ENCODE measurements at regions not wholly inside any gene's neighbourhood (a gene's known extent, or its start where the extent isn't known, plus 50 kb on each side); places are given as distances from the start of the nearest gene placed in this dataset.

DNA sequence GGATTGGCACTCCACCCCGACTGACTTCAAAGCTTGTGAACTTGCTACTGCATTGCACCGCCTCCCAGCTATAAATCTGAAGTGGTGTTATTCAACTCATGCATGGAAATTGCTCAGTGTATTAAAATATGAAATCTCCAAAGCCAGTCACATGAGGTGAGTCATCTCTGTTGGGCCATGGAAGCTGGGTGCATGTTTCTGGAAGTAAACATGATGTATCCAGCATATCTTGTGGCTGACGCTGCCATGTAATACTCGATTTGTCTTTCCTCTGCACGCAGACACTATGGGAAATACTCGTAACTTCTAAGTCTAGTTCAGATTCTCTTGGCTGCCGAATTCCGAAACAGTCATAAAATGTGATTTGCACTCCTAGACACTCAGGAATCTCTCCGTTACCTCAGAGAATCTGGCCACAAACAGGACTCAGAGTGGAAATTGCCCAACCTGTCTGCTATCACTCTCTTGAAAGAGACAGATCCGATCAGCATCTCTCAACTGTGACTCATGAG, 154.9 kb upstream of the MPPED2 start:
- no peaks in the 10 kb centered on the region for H3K27me3 ChIP-seq (ENCODE audit: control insufficient read depth, insufficient read depth, low read length)
- no peak for DNase-seq (ENCODE audit: low read depth, low spot score)
- no peaks in the 10 kb centered on the region for H3K9me3 ChIP-seq (ENCODE audit: control insufficient read depth, insufficient read depth, low read length)
- no peak overlapping the region for H3K4me3 ChIP-seq (ENCODE audit: low read length)
- no peaks in the 10 kb centered on the region for H3K4me1 ChIP-seq (ENCODE audit: control insufficient read depth, insufficient read depth, low read length)
- H3K36me3 ChIP-seq (ENCODE audit: control insufficient read depth, insufficient read depth, low read length) = no peaks in the 10 kb centered on the region
- no CpG with 5 or more reads among the region's 10 CpGs for WGBS (ENCODE audit: insufficient coverage, insufficient read length)
- H3K27ac ChIP-seq (ENCODE audit: low read length) = no peak overlapping the region

- WGBS (ENCODE audit: insufficient coverage, insufficient read length) = no CpG with 5 or more reads among the region's 1 CpG
- no peaks in the 10 kb centered on the region for H3K27me3 ChIP-seq (ENCODE audit: control insufficient read depth, insufficient read depth, low read length)
- no peak for DNase-seq (ENCODE audit: low read depth, low spot score)
Observed at GRCh38 chr11:30740091-30740490, 153.9 kb upstream of the MPPED2 start.

GRCh38 chr11:30735946-30736345, 149.8 kb upstream of the MPPED2 start:
- Histone ChIP-seq H3K4me1 (ENCODE audit: control insufficient read depth, insufficient read depth, low read length) (no peaks in the 10 kb centered on the region), H3K9me3 (ENCODE audit: control insufficient read depth, insufficient read depth, low read length) (no peaks in the 10 kb centered on the region), H3K4me3 (ENCODE audit: low read length) (no peak overlapping the region), H3K27ac (ENCODE audit: low read length) (no peak overlapping the region), H3K36me3 (ENCODE audit: control insufficient read depth, insufficient read depth, low read length) (no peaks in the 10 kb centered on the region), H3K27me3 (ENCODE audit: control insufficient read depth, insufficient read depth, low read length) (no peaks in the 10 kb centered on the region)
- DNase-seq (ENCODE audit: low read depth, low spot score) = no peak

More at GRCh38 chr11:30740091-30740490, 153.9 kb upstream of the MPPED2 start:
- no peaks in the 10 kb centered on the region for H3K4me1 ChIP-seq (ENCODE audit: control insufficient read depth, insufficient read depth, low read length)
- no peak overlapping the region for H3K27ac ChIP-seq (ENCODE audit: low read length)
- H3K36me3 ChIP-seq (ENCODE audit: control insufficient read depth, insufficient read depth, low read length) = no peaks in the 10 kb centered on the region
- no peak overlapping the region for H3K4me3 ChIP-seq (ENCODE audit: low read length)
- H3K9me3 ChIP-seq (ENCODE audit: control insufficient read depth, insufficient read depth, low read length) = no peaks in the 10 kb centered on the region

DNA sequence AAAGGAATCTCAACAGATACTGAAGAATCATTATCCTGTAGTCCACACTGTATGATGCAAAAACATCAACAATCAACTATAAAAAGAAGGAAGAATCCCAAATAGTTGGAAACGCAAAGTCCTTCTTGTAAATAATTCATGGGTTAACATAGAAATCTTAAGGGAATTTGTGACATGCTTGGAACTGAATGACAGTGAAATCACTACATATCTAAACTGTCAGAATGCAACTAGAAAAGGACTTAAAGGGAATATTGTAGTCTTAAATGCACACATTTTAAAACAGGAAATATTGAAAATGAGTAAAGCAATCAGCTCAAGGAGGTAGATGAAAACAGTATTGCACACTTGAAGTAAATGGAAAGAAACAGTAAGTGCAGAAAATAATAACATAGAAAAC, 147.6 kb upstream of the MPPED2 start:
- H3K4me1 ChIP-seq (ENCODE audit: control insufficient read depth, insufficient read depth, low read length) = no peaks in the 10 kb centered on the region
- no CpG with 5 or more reads among the region's 1 CpG for WGBS (ENCODE audit: insufficient coverage, insufficient read length)
- H3K36me3 ChIP-seq (ENCODE audit: control insufficient read depth, insufficient read depth, low read length) = no peaks in the 10 kb centered on the region
- H3K27ac ChIP-seq (ENCODE audit: low read length) = no peak overlapping the region
- no peak for DNase-seq (ENCODE audit: low read depth, low spot score)
- H3K27me3 ChIP-seq (ENCODE audit: control insufficient read depth, insufficient read depth, low read length) = no peaks in the 10 kb centered on the region
- no peak overlapping the region for H3K4me3 ChIP-seq (ENCODE audit: low read length)
- no peaks in the 10 kb centered on the region for H3K9me3 ChIP-seq (ENCODE audit: control insufficient read depth, insufficient read depth, low read length)

DNA sequence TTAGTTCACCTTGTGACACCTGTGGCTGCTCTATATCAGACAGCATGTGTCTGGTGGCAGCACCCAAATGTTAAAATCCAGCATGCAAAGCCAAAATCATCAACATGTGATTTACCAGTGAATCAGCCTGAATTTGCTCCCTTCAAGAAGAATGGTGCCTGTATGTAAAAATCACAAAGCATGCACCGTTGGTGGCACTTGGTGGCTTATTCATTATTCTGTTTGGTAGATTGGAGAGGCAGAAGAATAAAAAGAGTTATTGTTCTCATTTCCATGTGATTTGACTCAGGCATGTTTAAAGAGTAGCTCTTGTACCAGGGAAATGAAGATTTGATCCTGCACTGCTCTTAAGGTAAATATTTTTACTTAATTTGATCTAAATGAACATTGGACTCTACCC, 143.9 kb upstream of the MPPED2 start:
- Histone ChIP-seq H3K4me1 (ENCODE audit: control insufficient read depth, insufficient read depth, low read length) (no peaks in the 10 kb centered on the region), H3K27me3 (ENCODE audit: control insufficient read depth, insufficient read depth, low read length) (no peaks in the 10 kb centered on the region), H3K27ac (ENCODE audit: low read length) (no peak overlapping the region), H3K9me3 (ENCODE audit: control insufficient read depth, insufficient read depth, low read length) (no peaks in the 10 kb centered on the region), H3K4me3 (ENCODE audit: low read length) (no peak overlapping the region), H3K36me3 (ENCODE audit: control insufficient read depth, insufficient read depth, low read length) (no peaks in the 10 kb centered on the region)
- no peak for DNase-seq (ENCODE audit: low read depth, low spot score)
- no CpG with 5 or more reads among the region's 1 CpG for WGBS (ENCODE audit: insufficient coverage, insufficient read length)

DNA sequence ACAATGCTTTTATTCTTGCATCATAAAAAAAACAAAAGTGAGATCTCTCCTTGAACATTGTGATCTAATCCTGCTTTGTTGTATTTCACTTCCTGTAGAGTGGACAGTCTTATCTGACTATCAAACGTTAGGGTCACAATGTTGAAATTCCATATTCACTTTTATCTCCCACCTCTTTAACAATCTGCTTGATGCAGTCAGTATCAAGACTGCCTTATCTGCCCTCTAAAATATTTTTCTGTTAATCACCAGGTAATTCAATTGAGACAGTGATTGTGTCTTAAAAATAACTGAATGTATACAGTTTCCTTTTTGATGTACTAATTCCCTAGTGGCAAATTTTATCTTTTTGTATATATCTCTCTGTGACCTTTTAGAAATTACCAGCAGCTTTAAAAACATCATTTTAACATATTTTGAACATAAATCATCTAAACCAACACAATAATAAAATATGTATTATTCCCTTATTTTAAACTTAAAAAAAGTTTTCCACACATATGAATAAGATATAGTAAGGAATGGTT, 143.1 kb upstream of the MPPED2 start:
- H3K9me3 ChIP-seq (ENCODE audit: control insufficient read depth, insufficient read depth, low read length) = no peaks in the 10 kb centered on the region
- no peak for DNase-seq (ENCODE audit: low read depth, low spot score)
- H3K4me1 ChIP-seq (ENCODE audit: control insufficient read depth, insufficient read depth, low read length) = no peaks in the 10 kb centered on the region
- no peak overlapping the region for H3K4me3 ChIP-seq (ENCODE audit: low read length)
- no peak overlapping the region for H3K27ac ChIP-seq (ENCODE audit: low read length)
- H3K27me3 ChIP-seq (ENCODE audit: control insufficient read depth, insufficient read depth, low read length) = no peaks in the 10 kb centered on the region
- no CpG with 5 or more reads among the region's 1 CpG for WGBS (ENCODE audit: insufficient coverage, insufficient read length)
- H3K36me3 ChIP-seq (ENCODE audit: control insufficient read depth, insufficient read depth, low read length) = no peaks in the 10 kb centered on the region

- H3K4me1 ChIP-seq (ENCODE audit: control insufficient read depth, insufficient read depth, low read length) = no peaks in the 10 kb centered on the region
- no CpG with 5 or more reads among the region's 2 CpGs for WGBS (ENCODE audit: insufficient coverage, insufficient read length)
- DNase-seq (ENCODE audit: low read depth, low spot score) = no peak
- H3K36me3 ChIP-seq (ENCODE audit: control insufficient read depth, insufficient read depth, low read length) = no peaks in the 10 kb centered on the region
- no peaks in the 10 kb centered on the region for H3K27me3 ChIP-seq (ENCODE audit: control insufficient read depth, insufficient read depth, low read length)
- no peak overlapping the region for H3K4me3 ChIP-seq (ENCODE audit: low read length)
- H3K27ac ChIP-seq (ENCODE audit: low read length) = no peak overlapping the region
- H3K9me3 ChIP-seq (ENCODE audit: control insufficient read depth, insufficient read depth, low read length) = no peaks in the 10 kb centered on the region
Observed at GRCh38 chr11:30725645-30726195, 139.6 kb upstream of the MPPED2 start.

DNA sequence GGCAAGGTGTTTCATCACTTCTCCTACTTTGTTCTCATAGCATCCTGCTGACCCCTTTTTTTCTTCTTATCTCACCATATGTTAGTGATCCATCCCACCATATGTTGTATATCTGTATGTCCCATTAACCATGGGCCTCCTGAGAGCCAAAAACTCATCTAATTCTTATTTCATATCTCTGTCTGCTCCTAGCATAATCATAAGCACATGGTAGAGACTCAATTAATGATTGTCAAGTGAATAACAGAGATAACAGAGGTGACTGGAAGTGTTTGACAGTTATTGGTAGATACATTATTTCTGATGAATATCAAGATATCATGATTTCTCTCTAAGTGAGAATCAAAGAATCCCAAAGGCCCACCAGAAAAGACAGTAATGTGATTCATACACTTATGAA, 138.1 kb upstream of the MPPED2 start:
- no peaks in the 10 kb centered on the region for H3K9me3 ChIP-seq (ENCODE audit: control insufficient read depth, insufficient read depth, low read length)
- no peak for DNase-seq (ENCODE audit: low read depth, low spot score)
- H3K27me3 ChIP-seq (ENCODE audit: control insufficient read depth, insufficient read depth, low read length) = no peaks in the 10 kb centered on the region
- H3K36me3 ChIP-seq (ENCODE audit: control insufficient read depth, insufficient read depth, low read length) = no peaks in the 10 kb centered on the region
- H3K4me1 ChIP-seq (ENCODE audit: control insufficient read depth, insufficient read depth, low read length) = no peaks in the 10 kb centered on the region; the same call in 1 of the 2 replicates
- no peak overlapping the region for H3K4me3 ChIP-seq (ENCODE audit: low read length)
- H3K27ac ChIP-seq (ENCODE audit: low read length) = no peak overlapping the region

- Histone ChIP-seq H3K27me3 (ENCODE audit: control insufficient read depth, insufficient read depth, low read length) (no peaks in the 10 kb centered on the region), H3K4me1 (ENCODE audit: control insufficient read depth, insufficient read depth, low read length) (no peaks in the 10 kb centered on the region; the same call in 1 of the 2 replicates)
- WGBS (ENCODE audit: insufficient coverage, insufficient read length) = no CpG with 5 or more reads among the region's 4 CpGs
Observed at GRCh38 chr11:30719371-30719770, 133.2 kb upstream of the MPPED2 start.

GRCh38 chr11:30717641-30718040, 131.5 kb upstream of the MPPED2 start:
- Histone ChIP-seq H3K4me1 (ENCODE audit: control insufficient read depth, insufficient read depth, low read length) (no peaks in the 10 kb centered on the region; the same call in 1 of the 2 replicates), H3K27me3 (ENCODE audit: control insufficient read depth, insufficient read depth, low read length) (no peaks in the 10 kb centered on the region)

More at GRCh38 chr11:30719371-30719770, 133.2 kb upstream of the MPPED2 start:
- Histone ChIP-seq H3K27ac (ENCODE audit: low read length) (no peak overlapping the region), H3K4me3 (ENCODE audit: low read length) (no peak overlapping the region), H3K9me3 (ENCODE audit: control insufficient read depth, insufficient read depth, low read length) (no peaks in the 10 kb centered on the region), H3K36me3 (ENCODE audit: control insufficient read depth, insufficient read depth, low read length) (no peaks in the 10 kb centered on the region)
- DNase-seq (ENCODE audit: low read depth, low spot score) = no peak

DNA sequence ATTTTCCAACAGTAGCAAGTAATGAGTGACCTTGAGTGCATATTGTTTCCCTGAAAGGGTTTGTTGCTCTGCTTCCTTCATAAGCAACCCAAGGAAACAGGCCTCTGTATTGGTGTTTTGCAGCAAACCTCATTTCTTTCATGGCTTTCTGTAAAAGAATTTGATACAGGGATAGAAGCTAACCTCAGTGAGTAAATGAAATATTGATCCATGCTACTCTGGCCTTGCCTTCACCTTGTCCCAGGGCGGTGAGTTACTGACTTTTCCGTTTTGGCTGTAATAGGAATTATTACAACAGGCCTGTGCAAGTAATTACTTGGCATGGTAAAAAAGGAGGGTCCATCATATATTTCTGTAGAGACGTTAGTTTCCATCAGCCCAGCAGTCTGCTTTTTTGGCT, 130.9 kb upstream of the MPPED2 start:
- DNase-seq (ENCODE audit: low read depth, low spot score) = no peak
- no CpG with 5 or more reads among the region's 3 CpGs for WGBS (ENCODE audit: insufficient coverage, insufficient read length)

More at GRCh38 chr11:30717641-30718040, 131.5 kb upstream of the MPPED2 start:
- no CpG with 5 or more reads among the region's 7 CpGs for WGBS (ENCODE audit: insufficient coverage, insufficient read length)
- no peak for DNase-seq (ENCODE audit: low read depth, low spot score)
- no peak overlapping the region for H3K4me3 ChIP-seq (ENCODE audit: low read length)
- no peak overlapping the region for H3K27ac ChIP-seq (ENCODE audit: low read length)
- H3K9me3 ChIP-seq (ENCODE audit: control insufficient read depth, insufficient read depth, low read length) = no peaks in the 10 kb centered on the region
- H3K36me3 ChIP-seq (ENCODE audit: control insufficient read depth, insufficient read depth, low read length) = no peaks in the 10 kb centered on the region

More for the DNA sequence above, 130.9 kb upstream of the MPPED2 start:
- H3K27ac ChIP-seq (ENCODE audit: low read length) = no peak overlapping the region
- no peaks in the 10 kb centered on the region for H3K36me3 ChIP-seq (ENCODE audit: control insufficient read depth, insufficient read depth, low read length)
- H3K4me1 ChIP-seq (ENCODE audit: control insufficient read depth, insufficient read depth, low read length) = no peaks in the 10 kb centered on the region; the same call in 1 of the 2 replicates
- no peaks in the 10 kb centered on the region for H3K9me3 ChIP-seq (ENCODE audit: control insufficient read depth, insufficient read depth, low read length)
- H3K4me3 ChIP-seq (ENCODE audit: low read length) = no peak overlapping the region
- H3K27me3 ChIP-seq (ENCODE audit: control insufficient read depth, insufficient read depth, low read length) = no peaks in the 10 kb centered on the region

Data from iPS DF 6.9 (cell line).